H1 (cell line): ENCODE measurements at regions not wholly inside any gene's neighbourhood (a gene's known extent, or its start where the extent isn't known, plus 50 kb on each side); places are given as distances from the start of the nearest gene placed in this dataset.

Experiments used
- CTCF ChIA-PET: fragments of 300-600 bp; sonication (Branson Sonifier 250); formaldehyde crosslinking; loops from one replicate; lab custom pipeline; 2021; ENCODE audit not compliant: partially characterized antibody; lab: Charles Lee
- POLR2A ChIA-PET: fragments of 300-600 bp; sonication (Branson Sonifier 250); formaldehyde crosslinking; loops from one replicate; lab custom pipeline; 2021; ENCODE audit warnings: inconsistent platforms; ENCODE audit not compliant: partially characterized antibody; lab: Charles Lee
- DNase-seq, 2 experiments: peaks; one replicate each; pipeline versions ENCODE4 v3.0.0 to v3.0.0-alpha.2; 2010 to 2022; ENCODE audit warnings: low spot score in 2 of 2, low read depth in 1 of 2, mixed read lengths in 1 of 2
- FAIRE-seq: peaks from 2 replicates; lab custom pipeline; 2011; peaks lifted over from hg19 to GRCh38; lab: Jason Lieb, UNC
- H2AFZ ChIP-seq: 2 replicates; pipeline ENCODE4 v1.8.1; 2012; ENCODE audit warnings: low read length, inconsistent platforms
- H2AK5ac ChIP-seq: 2 replicates; pipeline ENCODE4 v1.6.1; 2013; ENCODE audit warnings: low read depth, low read length
- H2BK120ac ChIP-seq: replicated peaks from 2 replicates; pipeline ENCODE3; 2013; ENCODE audit warnings: low read depth, low read length, inconsistent platforms
- H2BK12ac ChIP-seq: 2 replicates; pipeline ENCODE4 v1.6.1; 2013; ENCODE audit warnings: low read depth, low read length
- H2BK15ac ChIP-seq: 2 replicates; pipeline ENCODE4 v1.6.1; 2013; ENCODE audit warnings: low read length
- H2BK20ac ChIP-seq: 2 replicates; pipeline ENCODE4 v1.6.1; 2013; ENCODE audit warnings: low read length
- H2BK5ac ChIP-seq: 2 replicates; pipeline ENCODE4 v1.6.1; 2013; ENCODE audit warnings: low read depth, low read length
- H3K14ac ChIP-seq: 2 replicates; pipeline ENCODE4 v1.6.1; 2013; ENCODE audit warnings: inconsistent platforms; ENCODE audit not compliant: insufficient read length
- H3K18ac ChIP-seq: 2 replicates; pipeline ENCODE4 v1.6.1; 2013; ENCODE audit warnings: low read length; ENCODE audit errors: extremely low read depth
- H3K23ac ChIP-seq: 2 replicates; pipeline ENCODE4 v1.6.1; 2013; ENCODE audit warnings: inconsistent platforms; ENCODE audit not compliant: insufficient read length
- H3K23me2 ChIP-seq: 2 replicates; pipeline ENCODE4 v1.6.1; 2013; ENCODE audit warnings: low read depth, low read length
- H3K27ac ChIP-seq: 2 replicates; pipeline ENCODE4 v1.6.1; 2011; ENCODE audit warnings: low read depth, low read length, inconsistent platforms
- H3K27me3 ChIP-seq, 4 experiments: replicated peaks in 1 of 4; 1 replicate in 1 of 4; 2 replicates in 3 of 4; pipeline versions ENCODE4 v1.6.1 to v1.8.1; 2011 to 2013; ENCODE audit warnings: low read length in 3 of 4, mild to moderate bottlenecking in 3 of 4, inconsistent platforms in 2 of 4, mixed read lengths in 2 of 4, moderate library complexity in 1 of 4; ENCODE audit not compliant: control insufficient read depth in 3 of 4, insufficient read depth in 3 of 4; ENCODE audit errors: extremely low read depth in 1 of 4
- H3K36me3 ChIP-seq, 4 experiments: 2 replicates each; pipeline versions ENCODE4 v1.6.1 to v1.8.1; 2011 to 2013; ENCODE audit warnings: mild to moderate bottlenecking in 4 of 4, low read length in 3 of 4, moderate library complexity in 2 of 4, control low read depth in 1 of 4, inconsistent platforms in 1 of 4; ENCODE audit not compliant: insufficient read depth in 4 of 4, control insufficient read depth in 2 of 4
- H3K4ac ChIP-seq: replicated peaks from 2 replicates; pipeline ENCODE3; 2013; ENCODE audit warnings: low read length, low read depth, mixed read lengths, inconsistent platforms; ENCODE audit not compliant: insufficient read length
- H3K4me1 ChIP-seq, 4 experiments: replicated peaks in 1 of 4; 1 replicate in 1 of 4; 2 replicates in 3 of 4; pipeline versions ENCODE4 v1.6.1 to v1.8.1; 2011 to 2013; ENCODE audit warnings: low read length in 3 of 4, inconsistent platforms in 2 of 4, mixed read lengths in 1 of 4; ENCODE audit not compliant: insufficient read depth in 4 of 4, control insufficient read depth in 3 of 4
- H3K4me2 ChIP-seq, 2 experiments: 2 replicates each; pipeline versions ENCODE4 v1.6.1 to v1.8.1; 2011 to 2013; ENCODE audit warnings: low read depth in 2 of 2, low read length in 2 of 2, control low read depth in 1 of 2, inconsistent platforms in 1 of 2, mild to moderate bottlenecking in 1 of 2; ENCODE audit not compliant: insufficient read depth in 1 of 2
- H3K4me3 ChIP-seq, 4 experiments: fragments of 200-600, 300-600 bp in 1 of 4; sonication (generic), shearing (Covaris generic), sonication (Bioruptor Twin) in 1 of 4; 2 replicates each; pipeline versions ENCODE4 v1.5.1 to v1.8.1; 2011 to 2016; ENCODE audit warnings: low read length in 4 of 4, low read depth in 3 of 4, control low read depth in 2 of 4, inconsistent platforms in 2 of 4, mild to moderate bottlenecking in 2 of 4, mixed read lengths in 1 of 4, moderate library complexity in 1 of 4; ENCODE audit not compliant: insufficient read depth in 2 of 4; ENCODE audit errors: extremely low read depth in 1 of 4
- H3K56ac ChIP-seq: replicated peaks from 2 replicates; pipeline ENCODE3; 2013; ENCODE audit warnings: low read depth, mild to moderate bottlenecking, mixed read lengths, low read length, inconsistent platforms; ENCODE audit not compliant: insufficient read length
- H3K79me1 ChIP-seq: 2 replicates; pipeline ENCODE4 v1.6.1; 2013; ENCODE audit warnings: low read depth, low read length, control low read depth
- H3K79me2 ChIP-seq, 2 experiments: 2 replicates each; pipeline versions ENCODE4 v1.6.1 to v1.8.1; 2012 to 2013; ENCODE audit warnings: low read length in 2 of 2, mild to moderate bottlenecking in 2 of 2, inconsistent platforms in 1 of 2; ENCODE audit not compliant: insufficient read depth in 2 of 2, control insufficient read depth in 1 of 2
- H3K9ac ChIP-seq, 4 experiments: replicated peaks in 1 of 4; 1 replicate in 1 of 4; 2 replicates in 3 of 4; pipeline versions ENCODE4 v1.6.1 to v1.8.1; 2011 to 2013; ENCODE audit warnings: low read depth in 3 of 4, low read length in 3 of 4, control low read depth in 2 of 4, mild to moderate bottlenecking in 2 of 4, moderate library complexity in 2 of 4, inconsistent platforms in 1 of 4; ENCODE audit errors: extremely low read depth in 1 of 4
- H3K9me3 ChIP-seq, 2 experiments: 2 replicates each; pipeline versions ENCODE4 v1.6.1 to v1.8.1; 2012 to 2013; ENCODE audit warnings: mild to moderate bottlenecking in 2 of 2, moderate library complexity in 2 of 2, control low read depth in 1 of 2, inconsistent platforms in 1 of 2, low read depth in 1 of 2, low read length in 1 of 2, mixed read lengths in 1 of 2; ENCODE audit not compliant: insufficient read depth in 2 of 2
- H4K20me1 ChIP-seq, 2 experiments: replicated peaks in 1 of 2; 2 replicates each; pipeline versions ENCODE3 to v1.8.1; 2011 to 2013; ENCODE audit warnings: inconsistent platforms in 2 of 2, low read length in 2 of 2, mild to moderate bottlenecking in 1 of 2; ENCODE audit not compliant: insufficient read depth in 2 of 2, control insufficient read depth in 1 of 2
- H4K5ac ChIP-seq: 2 replicates; pipeline ENCODE4 v1.6.1; 2013; ENCODE audit warnings: low read length, low read depth, mixed read lengths, inconsistent platforms; ENCODE audit not compliant: insufficient read length
- H4K8ac ChIP-seq: 2 replicates; pipeline ENCODE4 v1.8.0; 2013; ENCODE audit warnings: mild to moderate bottlenecking, moderate library complexity, low read length, inconsistent platforms; ENCODE audit not compliant: insufficient read depth; ENCODE audit errors: extremely low read depth
- H4K91ac ChIP-seq: replicated peaks from 2 replicates; pipeline ENCODE3; 2013; ENCODE audit warnings: low read length, mixed read lengths, inconsistent platforms; ENCODE audit not compliant: insufficient read length
- BCL11A ChIP-seq, 2 experiments: IDR thresholded peaks; one replicate each; pipeline ENCODE4 v1.6.1; 2011; ENCODE audit warnings: low read depth in 2 of 2, low read length in 2 of 2, mild to moderate bottlenecking in 2 of 2
- CHD2 ChIP-seq: IDR thresholded peaks from 2 replicates; pipeline ENCODE4 v1.6.1; 2012; ENCODE audit warnings: low read length, improper control_type of control experiment
- HDAC6 ChIP-seq: IDR thresholded peaks from one replicate; pipeline ENCODE4 v1.7.1; 2012; ENCODE audit warnings: low read depth, mild to moderate bottlenecking, inconsistent platforms, low read length, moderate library complexity
- KDM5A ChIP-seq: fragments of 200-600 bp; IDR thresholded peaks from 2 replicates; pipeline ENCODE4 v1.7.1; 2012; ENCODE audit warnings: mild to moderate bottlenecking, low read length, inconsistent platforms, mixed read lengths
- POU5F1 ChIP-seq: IDR thresholded peaks from 2 replicates; pipeline ENCODE4 v1.6.1; 2011; ENCODE audit warnings: low read depth, mild to moderate bottlenecking, low read length, moderate library complexity
- RAD21 ChIP-seq, 2 experiments: IDR thresholded peaks in 1 of 2; conservative IDR thresholded peaks in 1 of 2; 2 replicates each; pipeline ENCODE4 v1.6.1; 2011; ENCODE audit warnings: low read depth in 2 of 2, low read length in 2 of 2, improper control_type of control experiment in 1 of 2, inconsistent platforms in 1 of 2, mild to moderate bottlenecking in 1 of 2, moderate library complexity in 1 of 2
- RXRA ChIP-seq: IDR thresholded peaks from 2 replicates; pipeline ENCODE4 v1.6.1; 2011; ENCODE audit warnings: low read depth, mild to moderate bottlenecking, low read length, moderate library complexity; ENCODE audit not compliant: insufficient read depth
- SAP30 ChIP-seq: fragments of 300-600 bp; sonication (generic); IDR thresholded peaks from 2 replicates; pipeline ENCODE4 v1.7.1; 2012; ENCODE audit warnings: low read length, moderate library complexity, mild to moderate bottlenecking, inconsistent platforms; ENCODE audit not compliant: insufficient read depth, insufficient replicate concordance
- SRF ChIP-seq: IDR thresholded peaks from 2 replicates; pipeline ENCODE4 v1.6.1; 2011; ENCODE audit warnings: mild to moderate bottlenecking, low read depth, low read length, moderate library complexity
- WGBS, 2 experiments: shearing (Covaris generic) in 1 of 2; methylation state at CpG; one replicate each; pipeline versions ENCODE4 v1.1.6 to v1.1.7; 2013 to 2015; ENCODE audit warnings: low lambda C conversion rate in 2 of 2, mixed read lengths in 2 of 2, inconsistent platforms in 1 of 2, low coverage in 1 of 2, missing lambda C conversion rate in 1 of 2; ENCODE audit not compliant: insufficient replicate concordance in 2 of 2, insufficient coverage in 1 of 2, insufficient read length in 1 of 2; ENCODE audit errors: extremely low coverage in 1 of 2, missing lambda C conversion rate in 1 of 2; 5-methylcytosine and 5-hydroxymethylcytosine counted together
- TF ChIP-seq, protein P1 (sequence below): IDR thresholded peaks from 2 replicates; pipeline ENCODE4 v1.6.1; 2012; ENCODE audit warnings: inconsistent platforms
- TF ChIP-seq, protein P2 (sequence below): IDR thresholded peaks from 2 replicates; pipeline ENCODE4 v1.6.1; 2012; ENCODE audit warnings: low read length, inconsistent platforms

DNA sequence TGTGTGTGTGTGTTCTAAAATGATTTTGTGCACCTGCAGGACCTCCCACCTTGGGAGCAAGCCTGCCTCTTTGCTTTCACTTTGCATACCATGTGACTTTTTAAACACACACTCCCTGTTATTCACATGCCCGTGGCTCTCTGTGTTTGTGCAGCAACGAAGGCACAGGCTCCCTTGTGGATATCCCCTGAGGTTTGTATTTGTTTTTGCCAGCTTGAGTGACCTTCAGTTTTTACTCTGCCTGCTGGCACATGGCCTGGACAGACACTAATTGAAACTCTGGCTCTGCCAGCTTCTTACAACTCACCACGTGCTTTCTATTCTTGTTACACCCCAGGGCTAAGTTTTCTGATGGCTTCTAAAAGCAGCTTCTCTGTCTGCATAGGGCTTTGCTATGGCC, 885.8 kb downstream of the SH3BGRL start:
- Histone ChIP-seq H3K4me2 (no peak overlapping the region), H3K27ac (no peak overlapping the region), H2BK5ac (no peak overlapping the region), H2BK20ac (no peak overlapping the region), H3K79me2 (no peaks in the 10 kb centered on the region), H4K91ac (no peak overlapping the region), H3K36me3 (no peaks in the 10 kb centered on the region), H2BK12ac (no peak overlapping the region), H2AK5ac (no peak overlapping the region), H3K23ac (no peak overlapping the region), H3K14ac (no peak overlapping the region), H3K27me3 (no peaks in the 10 kb centered on the region), H3K4ac (no peak overlapping the region), H4K5ac (no peak overlapping the region), H2AFZ (no peak overlapping the region), H3K9me3 (no peaks in the 10 kb centered on the region; a peak in 1 of 4 replicates), H4K8ac (no peak overlapping the region), H2BK120ac (no peak overlapping the region), H2BK15ac (no peak overlapping the region), H3K23me2 (no peaks in the 10 kb centered on the region), H3K18ac (no peak overlapping the region), H3K56ac (no peak overlapping the region), H3K9ac (no peak overlapping the region), H4K20me1 (no peaks in the 10 kb centered on the region), H3K79me1 (no peaks in the 10 kb centered on the region), H3K4me1 (no peaks in the 10 kb centered on the region), H3K4me3 (no peak overlapping the region)
- ChIA-PET POLR2A (no interaction called here), CTCF (no interaction called here)
- no peak for FAIRE-seq
- 100% methylated on average over 1 of the region's 3 CpGs; no CpG with 5 or more reads in 1 of the 2 experiments for WGBS, 2 experiments
- TF ChIP-seq RAD21 (IDR thresholded peaks at IDR 0.05 in 1 of 2, conservative IDR thresholded peaks at IDR 0.05 in 1 of 2; ENCODE audit: low read depth in 2 of 2, low read length in 2 of 2) (no peak), CHD2 (no peak), SAP30 (no peak), SRF (no peak), POU5F1 (no peak), RXRA (no peak), BCL11A (IDR thresholded peaks at IDR 0.05; ENCODE audit: low read depth in 2 of 2, low read length in 2 of 2) (no peak), KDM5A (no peak), HDAC6 (no peak)
- TF ChIP-seq, protein P1, sequence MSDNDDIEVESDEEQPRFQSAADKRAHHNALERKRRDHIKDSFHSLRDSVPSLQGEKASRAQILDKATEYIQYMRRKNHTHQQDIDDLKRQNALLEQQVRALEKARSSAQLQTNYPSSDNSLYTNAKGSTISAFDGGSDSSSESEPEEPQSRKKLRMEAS, result no peak
- TF ChIP-seq, protein P2, sequence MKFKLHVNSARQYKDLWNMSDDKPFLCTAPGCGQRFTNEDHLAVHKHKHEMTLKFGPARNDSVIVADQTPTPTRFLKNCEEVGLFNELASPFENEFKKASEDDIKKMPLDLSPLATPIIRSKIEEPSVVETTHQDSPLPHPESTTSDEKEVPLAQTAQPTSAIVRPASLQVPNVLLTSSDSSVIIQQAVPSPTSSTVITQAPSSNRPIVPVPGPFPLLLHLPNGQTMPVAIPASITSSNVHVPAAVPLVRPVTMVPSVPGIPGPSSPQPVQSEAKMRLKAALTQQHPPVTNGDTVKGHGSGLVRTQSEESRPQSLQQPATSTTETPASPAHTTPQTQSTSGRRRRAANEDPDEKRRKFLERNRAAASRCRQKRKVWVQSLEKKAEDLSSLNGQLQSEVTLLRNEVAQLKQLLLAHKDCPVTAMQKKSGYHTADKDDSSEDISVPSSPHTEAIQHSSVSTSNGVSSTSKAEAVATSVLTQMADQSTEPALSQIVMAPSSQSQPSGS, result no peak
- DNase-seq, result no peak
